ENCODE measurements at regions not wholly inside any gene's neighbourhood (a gene's known extent, or its start where the extent isn't known, plus 50 kb on each side); places are given as distances from the start of the nearest gene placed in this dataset.

DNA sequence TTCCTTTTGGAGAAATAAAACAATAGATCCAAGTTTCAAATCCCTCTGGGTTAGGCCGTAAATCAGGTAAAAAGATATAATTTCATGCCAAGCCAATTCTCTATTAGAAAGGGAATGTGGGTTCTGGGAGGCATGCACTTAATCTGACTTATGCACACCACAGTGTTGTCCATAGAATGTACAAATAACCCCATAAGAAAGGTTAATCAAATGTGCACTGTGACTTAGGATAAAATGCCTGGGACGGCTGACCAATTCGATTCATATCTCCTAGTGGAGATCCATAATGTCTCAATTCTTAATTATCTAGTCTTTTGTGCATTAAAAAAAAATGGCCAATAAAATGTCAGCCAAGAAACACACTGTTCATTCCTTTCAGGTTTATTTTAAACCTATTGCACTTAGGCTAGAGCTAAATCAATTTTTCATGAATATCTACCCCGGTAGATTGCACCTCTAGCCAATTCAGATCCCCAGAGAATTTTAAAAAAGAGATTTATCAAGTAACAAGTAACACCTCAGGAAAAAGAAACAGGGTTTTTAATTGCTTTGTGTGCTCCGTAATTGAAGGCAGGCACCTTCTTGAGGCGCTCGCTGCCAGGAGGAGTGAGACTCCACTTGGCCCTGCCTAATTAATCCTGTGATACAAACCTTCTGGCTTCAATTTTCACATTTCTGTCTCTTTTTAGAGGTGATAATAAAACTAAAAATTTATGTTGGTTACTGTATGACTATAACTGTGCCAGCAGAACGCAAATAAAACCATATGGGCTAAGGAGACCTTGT, 265.1 kb downstream of the ETV1 start:
- Histone ChIP-seq H3F3A (ENCODE audit: insufficient read depth, low read length) (no peaks in the 10 kb centered on the region), H2AFZ (ENCODE audit: low read length) (no peak overlapping the region), H3K27ac (ENCODE audit: low read length) (no peak overlapping the region), H3K36me3 (replicated peaks; ENCODE audit: insufficient read depth, low read length) (no peaks in the 10 kb centered on the region), H3K4me1 (ENCODE audit: low read length) (no peaks in the 10 kb centered on the region), H3K9me3 (replicated peaks; ENCODE audit: insufficient read depth, low read length) (no peaks in the 10 kb centered on the region), H3K4me2 (ENCODE audit: low read depth, low read length) (no peak overlapping the region), H4K20me1 (ENCODE audit: insufficient read depth, low read length) (no peaks in the 10 kb centered on the region), H3K79me2 (ENCODE audit: low read length) (no peaks in the 10 kb centered on the region), H3K9me2 (replicated peaks; ENCODE audit: insufficient read depth, low read length) (no peaks in the 10 kb centered on the region), H3K4me3 (ENCODE audit: low read length) (no peak overlapping the region), H3K9ac (ENCODE audit: low read length) (no peak overlapping the region), H3K27me3 (replicated peaks; ENCODE audit: insufficient read depth, low read length) (no peaks in the 10 kb centered on the region)
- no peak for DNase-seq
- no peak for TF ChIP-seq EZH2phosphoT487 (IDR thresholded peaks at IDR 0.05; ENCODE audit: low read length)
- TF ChIP-seq EZH2 (optimal IDR thresholded peaks at IDR 0.05; ENCODE audit: low read depth, low read length), result no peak
- TF ChIP-seq, protein P1, sequence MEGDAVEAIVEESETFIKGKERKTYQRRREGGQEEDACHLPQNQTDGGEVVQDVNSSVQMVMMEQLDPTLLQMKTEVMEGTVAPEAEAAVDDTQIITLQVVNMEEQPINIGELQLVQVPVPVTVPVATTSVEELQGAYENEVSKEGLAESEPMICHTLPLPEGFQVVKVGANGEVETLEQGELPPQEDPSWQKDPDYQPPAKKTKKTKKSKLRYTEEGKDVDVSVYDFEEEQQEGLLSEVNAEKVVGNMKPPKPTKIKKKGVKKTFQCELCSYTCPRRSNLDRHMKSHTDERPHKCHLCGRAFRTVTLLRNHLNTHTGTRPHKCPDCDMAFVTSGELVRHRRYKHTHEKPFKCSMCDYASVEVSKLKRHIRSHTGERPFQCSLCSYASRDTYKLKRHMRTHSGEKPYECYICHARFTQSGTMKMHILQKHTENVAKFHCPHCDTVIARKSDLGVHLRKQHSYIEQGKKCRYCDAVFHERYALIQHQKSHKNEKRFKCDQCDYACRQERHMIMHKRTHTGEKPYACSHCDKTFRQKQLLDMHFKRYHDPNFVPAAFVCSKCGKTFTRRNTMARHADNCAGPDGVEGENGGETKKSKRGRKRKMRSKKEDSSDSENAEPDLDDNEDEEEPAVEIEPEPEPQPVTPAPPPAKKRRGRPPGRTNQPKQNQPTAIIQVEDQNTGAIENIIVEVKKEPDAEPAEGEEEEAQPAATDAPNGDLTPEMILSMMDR (IDR thresholded peaks at IDR 0.05; ENCODE audit: low read length), result no peak

DNA sequence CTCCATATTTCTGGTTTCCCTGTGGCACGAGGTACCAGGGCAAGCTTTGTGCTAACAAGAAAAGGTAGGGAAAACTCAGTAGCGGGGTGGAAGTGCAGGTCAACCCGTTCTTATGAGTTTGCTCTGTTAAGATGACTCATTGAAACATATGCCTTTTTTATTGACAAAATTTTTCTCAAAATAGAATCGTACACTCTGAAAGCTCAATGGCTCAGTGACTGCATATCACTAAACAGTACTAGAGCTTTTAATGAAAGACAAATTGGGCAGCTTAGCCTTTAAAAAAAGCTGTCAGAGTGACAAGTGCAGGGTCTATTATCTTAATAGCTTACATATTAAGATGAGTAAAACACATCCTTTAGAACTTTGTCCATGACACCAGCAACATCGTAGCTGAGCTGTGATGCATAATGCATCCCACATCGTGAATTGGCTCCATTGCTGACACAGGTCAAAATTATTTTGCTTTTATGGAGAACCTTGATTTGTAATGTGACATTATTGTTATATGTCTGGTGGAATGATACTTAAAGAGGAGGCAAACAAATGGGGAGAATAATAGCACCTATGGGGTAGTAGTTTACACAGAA, 264.4 kb downstream of the ETV1 start:
- Histone ChIP-seq H3K9me3 (replicated peaks; ENCODE audit: insufficient read depth, low read length) (no peaks in the 10 kb centered on the region), H4K20me1 (ENCODE audit: insufficient read depth, low read length) (no peaks in the 10 kb centered on the region), H2AFZ (ENCODE audit: low read length) (no peak overlapping the region), H3K4me3 (ENCODE audit: low read length) (no peak overlapping the region), H3K27me3 (replicated peaks; ENCODE audit: insufficient read depth, low read length) (no peaks in the 10 kb centered on the region), H3K9me2 (replicated peaks; ENCODE audit: insufficient read depth, low read length) (no peaks in the 10 kb centered on the region), H3K36me3 (replicated peaks; ENCODE audit: insufficient read depth, low read length) (no peaks in the 10 kb centered on the region), H3K4me2 (ENCODE audit: low read depth, low read length) (no peak overlapping the region), H3K79me2 (ENCODE audit: low read length) (no peaks in the 10 kb centered on the region), H3K4me1 (ENCODE audit: low read length) (no peaks in the 10 kb centered on the region), H3K27ac (ENCODE audit: low read length) (no peak overlapping the region), H3F3A (ENCODE audit: insufficient read depth, low read length) (no peaks in the 10 kb centered on the region), H3K9ac (ENCODE audit: low read length) (no peak overlapping the region)
- TF ChIP-seq EZH2 (optimal IDR thresholded peaks at IDR 0.05; ENCODE audit: low read depth, low read length) (no peak), EZH2phosphoT487 (IDR thresholded peaks at IDR 0.05; ENCODE audit: low read length) (no peak)
- TF ChIP-seq, protein P1 (IDR thresholded peaks at IDR 0.05; ENCODE audit: low read length), result no peak
- no peak for DNase-seq

DNA sequence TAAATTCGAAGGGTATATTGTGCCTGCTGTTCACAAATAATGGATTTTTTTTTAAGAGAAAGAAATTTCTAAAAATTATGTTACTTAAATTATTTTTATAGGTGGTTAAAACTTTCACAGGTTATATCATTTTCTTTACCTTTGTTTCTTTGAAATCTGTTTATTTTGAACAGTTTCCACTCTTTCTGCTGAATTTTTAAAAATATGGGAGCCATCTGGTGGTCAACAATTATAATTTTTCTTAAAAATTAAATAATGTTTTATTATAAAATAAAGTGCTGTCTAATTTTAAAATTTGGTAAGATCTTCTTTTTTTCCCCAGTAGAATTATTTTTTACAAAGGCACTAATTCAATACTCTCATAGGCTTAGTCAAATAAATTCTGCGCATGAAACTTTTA, 263.9 kb downstream of the ETV1 start:
- Histone ChIP-seq H3F3A (ENCODE audit: insufficient read depth, low read length) (no peaks in the 10 kb centered on the region), H3K27me3 (replicated peaks; ENCODE audit: insufficient read depth, low read length) (no peaks in the 10 kb centered on the region), H3K4me3 (ENCODE audit: low read length) (no peak overlapping the region), H3K79me2 (ENCODE audit: low read length) (no peaks in the 10 kb centered on the region), H3K4me2 (ENCODE audit: low read depth, low read length) (no peak overlapping the region), H4K20me1 (ENCODE audit: insufficient read depth, low read length) (no peaks in the 10 kb centered on the region), H3K9me3 (replicated peaks; ENCODE audit: insufficient read depth, low read length) (no peaks in the 10 kb centered on the region), H3K4me1 (ENCODE audit: low read length) (no peaks in the 10 kb centered on the region), H3K36me3 (replicated peaks; ENCODE audit: insufficient read depth, low read length) (no peaks in the 10 kb centered on the region), H3K9me2 (replicated peaks; ENCODE audit: insufficient read depth, low read length) (no peaks in the 10 kb centered on the region), H3K27ac (ENCODE audit: low read length) (no peak overlapping the region), H2AFZ (ENCODE audit: low read length) (no peak overlapping the region), H3K9ac (ENCODE audit: low read length) (no peak overlapping the region)
- no peak for DNase-seq
- TF ChIP-seq EZH2phosphoT487 (IDR thresholded peaks at IDR 0.05; ENCODE audit: low read length) (no peak), EZH2 (optimal IDR thresholded peaks at IDR 0.05; ENCODE audit: low read depth, low read length) (no peak)
- TF ChIP-seq, protein P1 (IDR thresholded peaks at IDR 0.05; ENCODE audit: low read length), result no peak
